GM19239 (cell line): ENCODE measurements at regions not wholly inside any gene's neighbourhood (a gene's known extent, or its start where the extent isn't known, plus 50 kb on each side); places are given as distances from the start of the nearest gene placed in this dataset.

Experiments used
- DNase-seq: peaks from one replicate; pipeline ENCODE4 v3.0.0; 2011; ENCODE audit warnings: low spot score; ENCODE audit not compliant: insufficient read length
- FAIRE-seq: peaks from 2 replicates; lab custom pipeline; 2011; peaks lifted over from hg19 to GRCh38; lab: Jason Lieb, UNC

- no peak for DNase-seq
- FAIRE-seq, result no peak
Observed at GRCh38 chr12:22978962-22979361, 354.0 kb downstream of the ETNK1 start.

DNA sequence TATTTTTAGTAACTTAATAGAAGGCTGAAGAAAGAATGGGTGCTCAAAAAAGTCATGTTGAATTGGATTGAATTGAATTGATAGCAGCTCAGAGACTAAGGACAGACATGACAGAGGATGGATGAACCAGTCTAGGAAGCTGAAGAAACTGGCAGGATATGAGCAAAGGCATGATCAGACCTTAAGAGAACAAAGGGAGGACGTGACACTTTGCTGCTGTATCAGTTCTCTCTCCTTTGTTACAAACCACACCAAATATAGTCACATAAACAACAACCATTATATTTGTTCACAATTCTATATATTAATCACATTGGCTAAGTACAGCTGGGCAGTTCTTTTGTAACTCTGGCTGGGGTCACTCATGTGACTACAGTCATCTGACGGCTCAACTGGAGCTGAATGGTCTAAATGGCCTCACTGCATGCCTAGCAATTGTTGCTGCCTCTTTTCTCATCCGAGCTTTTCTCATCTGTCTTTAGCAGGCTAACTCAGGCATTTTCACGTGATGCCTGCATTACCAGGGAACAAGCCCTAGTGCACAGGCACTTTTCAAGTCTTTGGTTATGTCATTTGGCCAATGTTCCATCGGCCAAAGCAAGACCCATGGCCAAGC lies 355.0 kb downstream of the ETNK1 start:
- no peak for DNase-seq
- no peak for FAIRE-seq

GRCh38 chr12:22981711-22982110 lies 356.7 kb downstream of the ETNK1 start:
- FAIRE-seq, result no peak
- no peak for DNase-seq

DNA sequence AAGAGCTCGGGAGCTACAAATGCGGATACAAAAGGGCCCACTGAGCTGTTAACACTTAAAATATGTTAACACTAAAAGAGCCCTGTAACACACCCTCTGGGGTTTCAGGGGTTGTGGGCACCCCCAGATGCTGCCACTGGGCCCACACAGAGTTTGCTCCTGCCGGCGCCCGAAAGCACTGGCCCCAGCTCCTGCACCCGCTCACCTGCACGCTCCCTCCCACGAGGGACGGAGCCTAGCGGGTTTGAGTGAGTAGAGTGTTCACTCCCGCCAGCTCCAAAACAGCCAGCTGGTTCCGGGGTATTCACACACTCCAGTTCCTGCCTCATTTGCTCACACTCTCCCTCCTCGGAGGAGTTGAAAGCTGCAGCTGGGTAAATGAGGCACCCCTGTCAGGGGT lies 357.7 kb downstream of the ETNK1 start:
- DNase-seq (no peak), FAIRE-seq (no peak)

GRCh38 chr12:22986997-22987396 lies 362.0 kb downstream of the ETNK1 start:
- FAIRE-seq (no peak), DNase-seq (no peak)

DNA sequence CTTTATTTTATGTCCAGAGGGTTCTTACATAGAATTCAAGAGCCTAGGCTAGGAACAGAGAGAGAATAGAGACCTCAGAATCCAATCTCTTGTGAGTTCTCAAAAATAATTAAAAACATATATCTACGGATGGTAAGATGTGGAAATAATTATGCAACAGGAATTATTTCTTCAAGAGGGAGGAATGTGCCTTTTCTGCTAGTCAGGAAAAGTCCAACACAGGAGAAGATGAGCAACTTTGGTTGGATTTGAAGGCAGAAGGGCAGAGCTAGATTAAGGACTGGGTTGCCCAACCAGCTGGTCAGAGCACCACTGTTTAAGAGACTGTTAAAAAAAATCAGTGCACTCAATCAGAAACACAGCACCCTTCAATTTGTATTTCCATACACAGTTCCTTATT lies 365.5 kb downstream of the ETNK1 start:
- FAIRE-seq (no peak), DNase-seq (no peak)

DNA sequence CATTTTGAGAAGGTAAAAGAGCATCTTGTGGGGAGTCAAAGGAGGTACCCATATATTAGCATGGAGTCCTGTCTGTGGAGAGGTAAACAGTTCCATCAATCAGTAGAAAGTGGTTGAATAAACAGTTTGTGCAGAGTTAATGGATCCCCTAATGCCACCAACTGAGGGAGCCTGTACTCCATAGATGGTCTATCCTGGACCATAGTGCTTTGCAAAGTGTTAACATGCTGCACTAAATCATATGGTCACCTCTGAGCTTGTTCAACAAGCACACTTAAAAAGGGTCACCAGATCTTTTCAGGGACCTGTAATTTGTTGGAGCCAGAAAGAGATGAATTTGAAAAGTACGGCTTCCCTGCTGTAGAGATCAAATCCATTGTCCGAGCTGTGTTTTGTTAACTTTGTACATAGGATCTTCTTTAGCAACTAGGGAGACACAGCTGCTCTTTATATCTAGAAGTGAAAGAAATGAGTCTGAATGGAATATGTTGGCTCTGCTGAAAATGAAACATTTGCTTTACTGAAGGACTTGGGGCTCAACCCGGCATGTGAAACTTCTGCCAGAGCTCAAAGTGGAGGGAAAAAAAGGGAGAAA lies 366.4 kb downstream of the ETNK1 start:
- DNase-seq, result no peak
- no peak for FAIRE-seq

DNA sequence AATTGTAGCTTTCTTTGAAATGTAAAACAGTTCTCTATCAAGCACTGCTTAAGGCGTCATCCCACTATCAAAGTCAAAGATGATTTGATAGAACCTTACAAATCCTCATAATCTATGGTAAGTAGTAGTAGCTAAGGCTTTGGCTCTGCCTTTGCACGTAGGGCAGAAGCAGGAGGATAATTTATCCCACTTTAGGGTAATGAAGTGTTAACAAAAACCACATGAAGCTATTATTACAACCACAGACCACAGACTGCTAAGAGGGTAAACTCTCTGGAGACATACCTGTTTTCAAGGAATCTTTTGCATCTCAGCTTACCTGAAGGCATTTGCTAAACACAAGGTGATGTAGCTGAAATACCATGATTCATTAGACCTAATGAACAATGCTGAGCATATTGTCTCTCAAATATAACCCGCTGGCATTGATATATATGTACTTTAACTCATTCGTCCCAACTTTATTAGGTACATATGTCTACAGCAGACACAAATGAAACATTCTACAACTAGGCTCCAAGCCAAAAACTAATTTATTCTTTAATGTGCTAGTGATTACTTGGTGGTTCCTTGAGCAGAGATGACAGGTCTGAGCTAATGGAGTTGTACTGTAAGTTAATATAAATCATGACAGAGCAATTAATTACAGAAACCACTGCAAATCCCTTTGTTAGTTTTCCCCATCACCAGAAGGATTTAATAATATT lies 368.8 kb downstream of the ETNK1 start:
- no peak for FAIRE-seq
- no peak for DNase-seq

- no peak for DNase-seq
- FAIRE-seq, result no peak
Observed at GRCh38 chr12:22994316-22994675, 369.3 kb downstream of the ETNK1 start.

DNA sequence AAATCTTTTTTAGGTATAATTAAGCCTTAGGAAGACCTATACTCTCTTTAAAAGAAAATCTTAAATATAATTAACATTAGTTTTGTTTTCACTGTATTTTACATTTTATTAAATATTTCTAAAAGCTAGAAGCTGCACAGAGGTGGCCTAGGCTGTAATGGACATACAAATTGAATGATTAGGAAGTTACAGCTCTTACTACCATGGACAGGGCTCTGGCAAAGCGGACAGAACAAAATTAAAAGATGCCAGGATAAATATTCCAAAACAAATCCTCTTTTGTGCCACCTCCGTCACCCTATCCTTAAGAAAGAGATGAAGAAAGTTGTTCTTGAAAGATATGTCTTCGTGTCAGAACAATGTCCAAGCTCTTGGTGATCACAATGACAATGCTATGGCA lies 376.5 kb downstream of the ETNK1 start:
- no peak for DNase-seq

DNA sequence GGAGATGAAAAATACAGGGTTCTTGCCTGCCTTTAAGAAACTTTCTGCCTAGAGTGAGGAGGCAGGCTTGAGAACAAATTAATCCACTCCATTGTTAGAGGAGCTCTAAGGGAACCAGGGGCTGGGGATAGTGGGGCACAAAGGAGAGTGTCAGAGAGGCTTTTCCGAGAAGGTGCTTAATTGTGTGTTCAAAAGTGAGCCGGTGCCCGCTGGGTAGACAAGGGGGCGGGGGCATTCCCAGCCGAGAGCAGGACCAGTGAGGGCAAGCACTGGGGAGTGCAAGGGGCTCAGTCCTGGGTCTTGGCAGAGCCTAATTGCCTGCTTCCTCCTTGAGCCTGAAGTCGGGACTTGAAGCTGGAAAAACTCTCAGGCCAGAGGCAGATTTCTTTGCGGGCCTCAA lies 377.4 kb downstream of the ETNK1 start:
- DNase-seq, result no peak
- FAIRE-seq, result no peak

More for the DNA sequence above, 376.5 kb downstream of the ETNK1 start:
- FAIRE-seq, result no peak

DNA sequence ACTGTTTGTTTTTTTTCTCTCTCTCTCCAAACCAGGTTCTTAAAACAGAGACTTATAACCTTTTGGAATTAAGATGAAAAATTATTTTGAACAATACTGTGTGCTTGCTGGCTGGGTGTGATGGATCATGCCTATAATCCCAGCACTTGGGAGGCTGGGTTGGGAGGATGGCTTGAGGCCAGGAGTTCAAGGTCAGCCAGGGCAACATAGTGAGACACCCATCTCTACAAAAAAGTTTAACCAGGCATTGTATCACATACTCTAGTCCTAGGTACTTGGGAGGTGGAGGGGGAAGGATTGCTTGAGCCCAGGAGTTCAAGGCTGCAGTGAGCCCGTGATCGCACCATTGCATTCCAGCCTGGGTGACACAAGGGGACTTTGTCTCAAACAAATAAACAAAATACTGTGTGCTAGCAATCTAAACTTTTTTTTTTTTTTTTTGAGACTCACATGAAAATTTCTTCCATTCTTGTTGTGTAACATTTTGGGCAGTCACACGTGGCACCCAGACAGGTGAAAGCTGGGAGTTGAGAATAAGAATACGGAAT lies 379.6 kb downstream of the ETNK1 start:
- FAIRE-seq, result no peak

GRCh38 chr12:23005387-23005786 lies 380.4 kb downstream of the ETNK1 start:
- FAIRE-seq, result no peak
- DNase-seq, result no peak

More for the DNA sequence above, 379.6 kb downstream of the ETNK1 start:
- DNase-seq, result no peak

DNA sequence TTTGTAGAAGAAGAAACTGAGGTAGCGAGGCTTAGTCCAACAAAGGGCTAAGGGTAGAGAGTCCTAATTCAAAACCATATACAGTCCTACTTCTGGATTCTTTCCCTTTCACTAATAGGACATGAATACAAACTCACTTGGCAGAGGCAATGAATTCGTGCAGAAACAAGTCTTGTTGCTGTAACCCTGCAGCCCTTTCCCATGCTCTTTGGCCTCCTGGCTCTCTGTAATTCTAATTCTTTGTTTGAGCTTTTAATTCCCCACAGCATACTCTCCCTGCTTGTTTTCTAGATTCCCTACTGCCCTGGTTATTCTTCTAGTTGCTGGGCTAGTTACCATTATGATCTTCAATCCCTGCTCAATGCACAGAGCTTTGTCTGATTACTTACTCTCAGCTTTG lies 381.4 kb downstream of the ETNK1 start:
- no peak for FAIRE-seq
- DNase-seq, result no peak

DNA sequence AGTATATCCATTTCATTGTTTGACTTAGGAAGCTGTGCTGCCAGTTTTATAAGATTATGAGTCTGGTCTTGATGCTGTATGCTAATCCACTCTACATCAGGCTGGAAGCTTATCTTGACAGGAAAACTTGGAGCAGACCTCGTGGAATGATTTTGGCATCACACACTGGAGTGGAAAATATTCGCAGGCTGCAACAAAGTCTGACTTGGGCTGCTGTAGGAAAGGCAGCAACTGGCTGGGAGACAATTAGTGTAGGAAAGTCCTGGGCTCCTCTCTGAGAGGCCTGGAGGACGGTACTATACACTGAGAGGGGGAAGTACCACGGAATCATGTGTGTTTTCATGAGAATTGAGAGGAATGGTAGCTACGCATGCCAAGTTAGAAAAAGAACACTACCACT lies 383.7 kb downstream of the ETNK1 start:
- FAIRE-seq (no peak), DNase-seq (no peak)

GRCh38 chr12:23014749-23015148 lies 389.8 kb downstream of the ETNK1 start:
- no peak for DNase-seq
- no peak for FAIRE-seq

DNA sequence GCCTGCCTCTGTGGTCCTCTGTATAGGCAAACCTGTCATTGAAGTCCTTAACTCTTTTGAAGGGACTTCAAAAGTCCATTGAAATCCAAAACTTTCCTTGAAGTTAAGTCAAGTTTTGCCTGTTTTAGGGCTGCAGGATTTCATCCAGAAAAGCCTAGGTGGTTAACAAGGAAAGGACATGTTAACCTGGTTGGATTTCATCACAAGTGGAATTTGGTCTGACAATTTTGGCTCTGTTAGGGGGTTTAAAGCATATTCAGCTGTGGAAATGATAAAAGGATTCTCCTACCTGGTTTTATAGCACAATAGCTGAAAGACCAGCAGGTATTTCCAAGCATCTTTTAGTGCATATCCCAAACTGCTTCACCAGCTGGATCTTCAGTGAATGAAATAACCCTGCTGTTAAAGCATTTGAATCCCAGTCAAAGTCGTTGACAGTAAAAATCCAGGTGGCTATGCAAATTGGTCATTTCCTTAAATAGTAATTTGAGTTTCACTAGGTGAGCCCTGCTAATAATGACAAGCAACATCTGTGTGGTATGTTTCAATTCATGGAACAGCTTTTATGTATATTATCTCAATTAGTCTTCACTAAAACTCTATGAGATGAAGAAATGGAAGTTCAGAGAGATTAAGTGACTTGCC lies 400.5 kb downstream of the ETNK1 start:
- DNase-seq (no peak), FAIRE-seq (no peak)

GRCh38 chr12:23028158-23028802 lies 403.3 kb downstream of the ETNK1 start:
- DNase-seq, result no peak
- FAIRE-seq, result no peak

DNA sequence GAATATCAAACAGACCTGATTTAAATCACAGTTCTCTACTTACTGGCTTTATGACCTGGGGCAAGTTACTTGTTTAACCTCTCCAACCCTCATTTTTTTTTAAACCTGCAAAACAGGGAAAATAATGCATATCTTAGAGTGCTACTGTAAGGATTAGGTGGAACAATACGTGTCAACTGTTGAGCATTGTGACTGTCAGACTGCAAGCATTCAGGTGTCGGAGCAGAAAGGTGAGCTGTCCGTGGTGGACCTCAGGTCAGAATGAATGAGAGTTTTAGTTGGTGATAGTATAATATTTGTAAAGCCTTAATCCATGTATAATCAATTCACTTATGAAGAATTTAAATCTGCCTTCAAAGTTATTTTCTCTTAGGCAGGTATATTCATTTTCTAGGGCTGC lies 404.2 kb downstream of the ETNK1 start:
- FAIRE-seq, result no peak

DNA sequence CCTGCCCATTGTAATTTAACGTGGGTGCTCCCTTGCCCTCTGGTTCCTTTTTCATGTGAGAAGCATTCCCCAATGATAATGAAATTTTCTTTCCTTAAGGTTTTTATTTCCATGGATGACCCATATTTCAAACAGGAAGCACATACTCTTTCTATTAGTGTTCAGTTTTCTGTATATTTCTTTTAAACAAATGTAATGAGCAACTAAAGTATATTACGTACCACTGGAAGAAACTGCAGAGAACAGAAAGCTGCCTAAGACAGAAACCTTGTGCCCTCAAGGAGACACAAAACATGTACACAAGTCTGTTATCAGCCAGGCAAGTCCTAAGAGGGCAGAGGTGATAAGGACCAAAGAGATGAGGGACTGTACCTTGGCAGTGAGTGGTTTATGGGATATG lies 414.9 kb downstream of the ETNK1 start:
- no peak for FAIRE-seq
- DNase-seq, result no peak

More for the DNA sequence above, 404.2 kb downstream of the ETNK1 start:
- DNase-seq, result no peak

DNA sequence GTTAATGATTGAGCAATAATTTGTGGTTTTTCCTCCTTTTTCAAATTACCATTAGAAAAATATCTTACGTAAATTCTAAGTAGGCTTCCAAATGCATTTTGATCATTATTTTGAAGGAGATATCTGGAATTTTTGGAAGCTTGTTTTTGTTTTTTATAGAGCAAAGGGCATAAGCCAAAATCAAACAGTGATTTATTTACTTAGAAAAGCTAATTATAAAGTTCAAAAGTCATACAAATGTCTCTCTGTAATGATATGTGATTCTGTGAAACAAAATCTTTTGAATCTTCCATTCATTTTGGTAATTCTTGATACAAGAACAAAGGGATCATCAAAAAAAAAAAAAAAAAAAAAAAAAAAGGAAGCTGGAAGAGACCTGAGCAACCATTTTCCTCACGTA lies 416.8 kb downstream of the ETNK1 start:
- no peak for DNase-seq
- no peak for FAIRE-seq
